Testis (tissue), 2 donors: ENCODE measurements at regions not wholly inside any gene's neighbourhood (a gene's known extent, or its start where the extent isn't known, plus 50 kb on each side); places are given as distances from the start of the nearest gene placed in this dataset.

Experiments
- CTCF ChIP-seq, 3 experiments: fragments of 450-650 bp in 2 of 3; fragments of 200-600 bp in 1 of 3; sonication (generic) in 1 of 3; IDR thresholded peaks; one replicate each; pipeline ENCODE4 v1.5.1; 2016 to 2019; ENCODE audit warnings: antibody characterized with exemption in 3 of 3, mild to moderate bottlenecking in 2 of 3, moderate library complexity in 1 of 3
- POLR2A ChIP-seq: fragments of 450-650 bp; IDR thresholded peaks from one replicate; pipeline ENCODE4 v1.6.1; 2017; ENCODE audit warnings: antibody characterized with exemption, mild to moderate bottlenecking, moderate library complexity

- TF ChIP-seq CTCF (IDR thresholded peaks at IDR 0.05) (no peak), POLR2A (no peak)
These were observed 1195.8 kb downstream of the SORCS1 start for GRCh38 chr10:105968666-105969065.
